Lower leg skin (tissue), 3 donors: ENCODE measurements at regions not wholly inside any gene's neighbourhood (a gene's known extent, or its start where the extent isn't known, plus 50 kb on each side); places are given as distances from the start of the nearest gene placed in this dataset.

Experiments
- POLR2A ChIP-seq, 2 donors: fragments of 450-650 bp; IDR thresholded peaks; one replicate each; pipeline ENCODE4 v1.6.1; 2016 to 2017; ENCODE audit warnings: antibody characterized with exemption in 2 of 2, mild to moderate bottlenecking in 1 of 2, moderate library complexity in 1 of 2
- TF ChIP-seq, protein P1 (sequence below), 3 donors: fragments of 450-650 bp; IDR thresholded peaks; one replicate each; pipeline ENCODE4 v1.5.1; 2016; ENCODE audit warnings: antibody characterized with exemption in 3 of 3, mild to moderate bottlenecking in 3 of 3, moderate library complexity in 2 of 3

DNA sequence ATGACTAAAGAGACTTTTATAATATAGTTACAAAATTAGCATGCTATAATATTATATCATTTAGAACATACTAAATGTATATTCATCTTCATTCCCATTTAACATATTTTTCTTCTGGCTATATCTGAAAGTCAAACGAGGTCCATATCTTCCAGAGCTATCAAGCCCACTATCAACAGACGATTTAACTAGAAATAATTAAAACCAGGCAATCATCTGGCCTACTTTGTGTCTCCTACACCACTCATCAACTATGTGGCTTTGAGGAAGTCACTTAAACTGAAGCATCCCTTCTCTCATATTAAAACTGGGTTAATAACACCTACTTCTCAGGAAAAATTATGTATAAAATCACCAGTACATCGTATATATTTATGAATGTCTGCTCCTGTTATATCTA, 1330.5 kb upstream of the PABPC4L start:
- TF ChIP-seq, protein P1, sequence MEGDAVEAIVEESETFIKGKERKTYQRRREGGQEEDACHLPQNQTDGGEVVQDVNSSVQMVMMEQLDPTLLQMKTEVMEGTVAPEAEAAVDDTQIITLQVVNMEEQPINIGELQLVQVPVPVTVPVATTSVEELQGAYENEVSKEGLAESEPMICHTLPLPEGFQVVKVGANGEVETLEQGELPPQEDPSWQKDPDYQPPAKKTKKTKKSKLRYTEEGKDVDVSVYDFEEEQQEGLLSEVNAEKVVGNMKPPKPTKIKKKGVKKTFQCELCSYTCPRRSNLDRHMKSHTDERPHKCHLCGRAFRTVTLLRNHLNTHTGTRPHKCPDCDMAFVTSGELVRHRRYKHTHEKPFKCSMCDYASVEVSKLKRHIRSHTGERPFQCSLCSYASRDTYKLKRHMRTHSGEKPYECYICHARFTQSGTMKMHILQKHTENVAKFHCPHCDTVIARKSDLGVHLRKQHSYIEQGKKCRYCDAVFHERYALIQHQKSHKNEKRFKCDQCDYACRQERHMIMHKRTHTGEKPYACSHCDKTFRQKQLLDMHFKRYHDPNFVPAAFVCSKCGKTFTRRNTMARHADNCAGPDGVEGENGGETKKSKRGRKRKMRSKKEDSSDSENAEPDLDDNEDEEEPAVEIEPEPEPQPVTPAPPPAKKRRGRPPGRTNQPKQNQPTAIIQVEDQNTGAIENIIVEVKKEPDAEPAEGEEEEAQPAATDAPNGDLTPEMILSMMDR (IDR thresholded peaks at IDR 0.05) = no peak
- no peak for TF ChIP-seq POLR2A (IDR thresholded peaks at IDR 0.05)
